Lung (tissue), 11 donors: ENCODE measurements at regions not wholly inside any gene's neighbourhood (a gene's known extent, or its start where the extent isn't known, plus 50 kb on each side); places are given as distances from the start of the nearest gene placed in this dataset.

Experiments
- ATAC-seq: fragments of 200-7000 bp; cut with Tn5 transposase; one replicate; pipeline ENCODE4 v1.9.1; 2020; ENCODE audit warnings: moderate number of reproducible peaks; ENCODE audit not compliant: insufficient read depth, low FRiP score
- DNase-seq, 3 donors: peaks; one replicate each; pipeline ENCODE4 v3.0.0-alpha.2; 2013 to 2017
- H3K27ac ChIP-seq, 2 donors: one replicate each; pipeline ENCODE4 v1.5.1; 2013; ENCODE audit warnings: mild to moderate bottlenecking in 2 of 2, moderate library complexity in 2 of 2, control low read depth in 1 of 2, inconsistent platforms in 1 of 2, low read depth in 1 of 2, low read length in 1 of 2
- H3K27me3 ChIP-seq, 3 donors: one replicate each; pipeline ENCODE4 v1.5.1; 2013; ENCODE audit warnings: low read length in 2 of 3; ENCODE audit not compliant: control insufficient read depth in 3 of 3, insufficient read depth in 3 of 3
- H3K36me3 ChIP-seq, 4 donors: one replicate each; pipeline ENCODE4 v1.5.1; 2013; ENCODE audit warnings: low read length in 4 of 4, mild to moderate bottlenecking in 1 of 4, moderate library complexity in 1 of 4; ENCODE audit not compliant: control insufficient read depth in 4 of 4, insufficient read depth in 4 of 4
- H3K4me1 ChIP-seq, 5 donors: one replicate each; pipeline ENCODE4 v1.5.1; 2013; ENCODE audit warnings: low read length in 5 of 5, mild to moderate bottlenecking in 2 of 5, moderate library complexity in 1 of 5; ENCODE audit not compliant: control insufficient read depth in 5 of 5, insufficient read depth in 5 of 5
- H3K4me3 ChIP-seq: one replicate; pipeline ENCODE4 v1.5.1; 2013; ENCODE audit warnings: mild to moderate bottlenecking, control low read depth, moderate library complexity
- H3K9ac ChIP-seq, 2 donors: one replicate each; pipeline ENCODE4 v1.5.1; 2013; ENCODE audit warnings: low read length in 2 of 2, control low read depth in 1 of 2; ENCODE audit not compliant: insufficient read depth in 1 of 2
- H3K9me3 ChIP-seq, 4 donors: one replicate each; pipeline ENCODE4 v1.5.1; 2013; ENCODE audit warnings: low read length in 3 of 4, mild to moderate bottlenecking in 1 of 4, moderate library complexity in 1 of 4; ENCODE audit not compliant: control insufficient read depth in 4 of 4, insufficient read depth in 3 of 4
- CTCF ChIP-seq: IDR thresholded peaks from 2 replicates; pipeline ENCODE4 v1.5.1; 2012; ENCODE audit warnings: mild to moderate bottlenecking; ENCODE audit errors: control extremely low read depth, extremely low read depth
- WGBS, 2 donors: extraction: QIAGEN DNeasy Blood & Tissue Kit; methylation state at CpG; one replicate each; pipeline ENCODE4 v1.1.7; 2013; 5-methylcytosine and 5-hydroxymethylcytosine counted together
- donor health status: control.
- donor health status: control.
- donor health status: Bipolar disorder and iron deficiency.
- donor health status: healthy.
- donor health status: DM: yes; HTN: yes; CAD: no.

DNA sequence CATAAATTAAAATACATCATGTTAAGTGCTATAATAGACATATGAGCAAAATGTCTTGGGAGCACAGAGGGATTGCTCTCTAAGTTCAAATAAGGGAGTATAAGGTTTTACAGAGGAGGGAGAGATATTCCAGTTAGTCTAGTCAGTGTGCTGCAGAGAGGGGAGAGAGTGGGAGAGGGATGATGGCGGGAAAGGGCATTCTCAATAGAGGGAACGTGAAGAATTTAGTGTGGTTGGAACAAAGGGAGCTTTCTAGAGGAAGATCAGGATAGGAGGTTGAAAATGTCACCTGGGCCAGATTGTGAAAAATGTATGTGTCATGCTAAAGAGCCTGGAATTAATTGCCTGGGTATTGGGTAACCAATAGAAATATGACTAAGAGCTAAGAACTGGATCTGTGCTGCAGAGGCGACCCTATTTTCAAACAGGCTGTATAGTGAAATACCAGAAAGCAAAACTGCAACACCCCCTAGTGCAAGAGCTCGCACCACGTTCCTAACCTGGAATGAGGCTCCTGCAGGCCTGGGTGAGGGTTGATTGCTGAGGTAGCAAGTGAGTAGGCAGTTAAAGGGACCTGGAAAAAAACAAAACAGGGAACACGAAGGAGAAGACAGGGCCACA lies 791.8 kb upstream of the C9orf72 start:
- no peak for TF ChIP-seq CTCF
- no peaks in the 10 kb centered on the region for H3K4me1 ChIP-seq
- H3K27ac ChIP-seq: no peak overlapping the region
- no peak for ATAC-seq
- DNase-seq: peak in 1 of 3 donors; percentile 2
- no peaks in the 10 kb centered on the region for H3K36me3 ChIP-seq
- H3K9me3 ChIP-seq: no peaks in the 10 kb centered on the region
- no peaks in the 10 kb centered on the region for H3K27me3 ChIP-seq
- no peak overlapping the region for H3K9ac ChIP-seq
- no peak overlapping the region for H3K4me3 ChIP-seq
- WGBS, 2 donors: 63 to 67% methylated on average over 6 of the region's 6 CpGs

DNA sequence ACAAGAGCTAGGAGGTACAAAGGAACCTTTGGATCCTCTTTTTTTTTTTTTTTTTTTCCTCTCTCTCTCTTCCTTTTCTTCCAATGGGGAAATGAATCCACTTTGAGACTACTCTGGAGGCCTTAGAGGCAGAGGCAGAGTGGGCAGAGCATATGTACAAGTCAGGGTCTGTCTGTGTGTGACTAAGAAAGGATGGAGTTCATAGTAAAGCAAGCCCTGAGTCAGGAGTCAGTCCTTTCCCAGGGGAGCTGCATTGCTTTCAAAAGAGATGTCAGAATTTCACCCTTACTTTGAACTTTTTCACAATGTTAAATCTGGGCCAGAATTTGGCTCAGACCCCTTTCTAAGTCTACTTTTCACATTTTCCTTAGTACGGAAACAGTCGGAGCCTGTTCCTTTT lies 792.4 kb upstream of the C9orf72 start:
- H3K27me3 ChIP-seq: no peaks in the 10 kb centered on the region
- WGBS, 2 donors: 95 to 98% methylated on average over 2 of the region's 2 CpGs
- no peak for ATAC-seq
- no peak overlapping the region for H3K4me3 ChIP-seq
- H3K9ac ChIP-seq: no peak overlapping the region
- no peaks in the 10 kb centered on the region for H3K4me1 ChIP-seq
- no peaks in the 10 kb centered on the region for H3K36me3 ChIP-seq
- TF ChIP-seq CTCF: no peak
- DNase-seq: no peak
- no peak overlapping the region for H3K27ac ChIP-seq
- H3K9me3 ChIP-seq: no peaks in the 10 kb centered on the region

DNA sequence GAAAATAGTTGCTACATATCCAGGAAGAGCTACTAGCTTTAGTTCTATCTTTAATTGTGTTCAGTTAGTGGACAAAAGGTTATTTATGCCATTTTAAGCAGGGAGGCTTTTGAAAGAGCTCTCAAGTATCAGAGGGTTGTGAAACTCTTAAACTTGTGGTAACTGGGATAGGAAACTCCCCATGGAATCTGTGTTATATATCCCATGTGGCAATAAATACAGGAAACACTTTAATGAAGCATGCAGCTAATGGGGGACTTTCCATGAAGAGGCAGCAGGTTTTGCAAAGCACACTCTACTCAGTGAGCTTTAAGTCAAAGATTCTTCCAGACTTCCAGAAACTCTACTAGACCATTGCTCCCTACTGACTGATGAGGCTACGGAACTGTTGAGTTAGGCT lies 805.0 kb upstream of the C9orf72 start:
- TF ChIP-seq CTCF: no peak
- no peaks in the 10 kb centered on the region for H3K4me1 ChIP-seq
- peaks cover 0 to 4% (median 0%) of the 10 kb centered on the region in 4 donors for H3K9me3 ChIP-seq
- no peaks in the 10 kb centered on the region for H3K27me3 ChIP-seq
- no peak overlapping the region for H3K4me3 ChIP-seq
- H3K27ac ChIP-seq: no peak overlapping the region
- ATAC-seq: no peak
- DNase-seq: peak in 1 of 3 donors; percentile 1
- WGBS, 2 donors: 91 to 100% methylated on average over 1 of the region's 1 CpG
- no peaks in the 10 kb centered on the region for H3K36me3 ChIP-seq
- H3K9ac ChIP-seq: no peak overlapping the region

DNA sequence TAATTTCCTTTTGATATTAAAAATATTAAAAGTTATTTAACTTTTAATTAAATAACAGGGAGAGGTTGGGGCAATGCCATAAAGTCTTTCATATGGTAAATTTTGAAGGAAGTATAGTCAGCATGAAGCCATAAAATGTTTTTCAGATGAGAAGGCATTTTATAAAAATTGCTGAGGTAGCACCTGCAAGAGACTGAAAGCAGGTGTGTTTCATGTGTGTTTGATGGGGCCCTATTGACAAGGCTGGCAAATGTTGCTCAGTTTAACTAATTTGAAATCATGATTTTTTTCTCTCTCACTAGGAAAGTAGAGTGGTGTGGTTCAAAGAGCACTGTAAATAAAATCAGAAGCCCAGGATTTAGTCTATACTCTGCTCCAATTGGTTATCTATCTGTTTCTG lies 805.8 kb upstream of the C9orf72 start:
- Histone ChIP-seq H3K4me3 (no peak overlapping the region), H3K9me3 (peaks cover 0 to 4% (median 0%) of the 10 kb centered on the region in 4 donors), H3K27me3 (no peaks in the 10 kb centered on the region), H3K4me1 (no peaks in the 10 kb centered on the region), H3K36me3 (no peaks in the 10 kb centered on the region), H3K9ac (no peak overlapping the region), H3K27ac (no peak overlapping the region)
- ATAC-seq: no peak
- TF ChIP-seq CTCF: no peak
- DNase-seq: no peak
